ENCODE measurements at regions not wholly inside any gene's neighbourhood (a gene's known extent, or its start where the extent isn't known, plus 50 kb on each side); places are given as distances from the start of the nearest gene placed in this dataset.

DNA sequence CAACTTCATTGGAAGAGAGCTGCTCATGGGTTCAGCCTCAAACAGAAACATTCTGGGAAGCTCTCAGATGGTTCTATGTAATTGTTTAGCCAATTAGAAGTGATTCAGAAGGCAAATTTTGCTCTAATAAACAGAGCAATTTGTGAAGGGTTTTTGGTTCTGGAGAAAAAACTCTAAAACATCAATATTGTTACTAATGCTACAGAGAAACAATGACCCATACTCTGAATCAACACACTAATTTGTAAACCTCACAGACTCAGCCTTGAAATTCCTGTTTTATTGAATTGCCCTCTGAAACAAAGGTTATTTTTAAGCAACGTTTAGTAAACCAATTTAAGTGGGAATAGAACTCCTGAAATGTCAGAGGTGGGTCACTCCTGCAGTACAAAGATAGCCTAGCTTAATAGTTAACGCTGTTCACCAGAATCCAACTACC is 171.6 kb upstream of the SVIL start:
- H3K27me3 ChIP-seq (ENCODE audit: control insufficient read depth, insufficient read depth, low read length) = peaks cover 6% of the 10 kb centered on the region
- peaks cover 25% of the 10 kb centered on the region for H3K27me3 Mint-ChIP-seq
- no peak for DNase-seq
- no peaks in the 10 kb centered on the region for H3K9me3 ChIP-seq (ENCODE audit: control insufficient read depth in 2 of 2, low read length in 2 of 2)
- no peak overlapping the region for H3K4me3 ChIP-seq (ENCODE audit: low read depth, low read length)
- H3K27ac ChIP-seq (ENCODE audit: insufficient read depth, low read length, poor library complexity, severe bottlenecking) = no peak overlapping the region
- H3K4me3 Mint-ChIP-seq = no peak overlapping the region
- ATAC-seq (ENCODE audit: low read depth in 2 of 2) = no peak
- H3K9me3 Mint-ChIP-seq = peaks cover 0 to 7% (median 0%) of the 10 kb centered on the region in 7 donors
- no peaks in the 10 kb centered on the region for H3K36me3 ChIP-seq (ENCODE audit: control insufficient read depth, insufficient read depth, low read length)
- no peaks in the 10 kb centered on the region for H3K36me3 Mint-ChIP-seq
- H3K27ac Mint-ChIP-seq = no peak overlapping the region
- H3K4me1 ChIP-seq (ENCODE audit: control insufficient read depth, insufficient read depth, low read length, poor library complexity, severe bottlenecking) = no peaks in the 10 kb centered on the region
- peaks cover 0 to 4% (median 1%) of the 10 kb centered on the region in 4 donors for H3K4me1 Mint-ChIP-seq

DNA sequence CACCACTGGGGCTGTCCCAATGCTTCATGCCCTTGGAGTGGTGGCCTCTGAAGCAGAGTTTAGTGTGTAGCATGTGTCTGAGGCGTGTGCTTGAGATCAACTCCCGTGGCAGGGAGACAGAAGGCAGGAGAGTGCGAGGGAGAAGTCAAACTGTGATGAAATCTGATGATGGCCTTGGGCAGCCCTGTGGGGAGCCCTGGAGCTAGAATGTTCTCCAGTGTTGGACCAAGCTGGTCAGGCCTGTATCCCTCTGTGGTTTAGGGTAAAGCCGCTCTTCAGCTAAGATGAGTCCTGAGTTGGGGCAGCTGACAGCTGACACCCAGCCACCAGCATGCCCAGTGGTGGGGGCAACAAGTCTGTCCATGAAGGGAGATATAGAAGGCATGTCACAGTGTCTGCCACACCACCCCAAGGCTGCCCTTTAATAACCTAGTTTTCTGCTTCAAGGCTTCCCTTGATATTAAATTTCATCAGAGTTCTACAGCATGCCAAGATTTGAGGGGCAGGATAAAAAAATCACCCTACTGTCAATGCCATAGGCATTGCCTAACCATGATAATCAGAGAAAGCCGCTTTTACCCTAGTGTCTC is 170.5 kb upstream of the SVIL start:
- no peak overlapping the region for H3K4me3 ChIP-seq (ENCODE audit: low read depth, low read length)
- peaks cover 21% of the 10 kb centered on the region for H3K27me3 Mint-ChIP-seq
- DNase-seq (no peak), ATAC-seq (ENCODE audit: low read depth in 2 of 2) (no peak)
- peaks cover 0 to 7% (median 0%) of the 10 kb centered on the region in 7 donors for H3K9me3 Mint-ChIP-seq
- H3K27ac ChIP-seq (ENCODE audit: insufficient read depth, low read length, poor library complexity, severe bottlenecking) = no peak overlapping the region
- H3K4me1 ChIP-seq (ENCODE audit: control insufficient read depth, insufficient read depth, low read length, poor library complexity, severe bottlenecking) = no peaks in the 10 kb centered on the region
- no peaks in the 10 kb centered on the region for H3K36me3 Mint-ChIP-seq
- H3K36me3 ChIP-seq (ENCODE audit: control insufficient read depth, insufficient read depth, low read length) = no peaks in the 10 kb centered on the region
- H3K4me1 Mint-ChIP-seq = peaks cover 0 to 4% (median 0%) of the 10 kb centered on the region in 4 donors
- H3K27me3 ChIP-seq (ENCODE audit: control insufficient read depth, insufficient read depth, low read length) = peaks cover 4% of the 10 kb centered on the region
- no peaks in the 10 kb centered on the region for H3K9me3 ChIP-seq (ENCODE audit: control insufficient read depth in 2 of 2, low read length in 2 of 2)
- H3K4me3 Mint-ChIP-seq = no peak overlapping the region
- H3K27ac Mint-ChIP-seq = no peak overlapping the region

- ATAC-seq (ENCODE audit: low read depth in 2 of 2) (no peak), DNase-seq (no peak)
- H3K27me3 Mint-ChIP-seq = peaks cover 20% of the 10 kb centered on the region
- H3K36me3 ChIP-seq (ENCODE audit: control insufficient read depth, insufficient read depth, low read length) = no peaks in the 10 kb centered on the region
- no peak overlapping the region for H3K4me3 Mint-ChIP-seq
- peaks cover 4% of the 10 kb centered on the region for H3K27me3 ChIP-seq (ENCODE audit: control insufficient read depth, insufficient read depth, low read length)
- H3K9me3 Mint-ChIP-seq = peaks cover 0 to 7% (median 0%) of the 10 kb centered on the region in 7 donors
- peaks cover 0 to 4% (median 0%) of the 10 kb centered on the region in 4 donors for H3K4me1 Mint-ChIP-seq
- no peak overlapping the region for H3K27ac ChIP-seq (ENCODE audit: insufficient read depth, low read length, poor library complexity, severe bottlenecking)
- H3K36me3 Mint-ChIP-seq = no peaks in the 10 kb centered on the region
- H3K27ac Mint-ChIP-seq = no peak overlapping the region
- no peaks in the 10 kb centered on the region for H3K9me3 ChIP-seq (ENCODE audit: control insufficient read depth in 2 of 2, low read length in 2 of 2)
- no peak overlapping the region for H3K4me3 ChIP-seq (ENCODE audit: low read depth, low read length)
- no peaks in the 10 kb centered on the region for H3K4me1 ChIP-seq (ENCODE audit: control insufficient read depth, insufficient read depth, low read length, poor library complexity, severe bottlenecking)
Measured at GRCh38 chr10:29804025-29804852, 169.5 kb upstream of the SVIL start.

DNA sequence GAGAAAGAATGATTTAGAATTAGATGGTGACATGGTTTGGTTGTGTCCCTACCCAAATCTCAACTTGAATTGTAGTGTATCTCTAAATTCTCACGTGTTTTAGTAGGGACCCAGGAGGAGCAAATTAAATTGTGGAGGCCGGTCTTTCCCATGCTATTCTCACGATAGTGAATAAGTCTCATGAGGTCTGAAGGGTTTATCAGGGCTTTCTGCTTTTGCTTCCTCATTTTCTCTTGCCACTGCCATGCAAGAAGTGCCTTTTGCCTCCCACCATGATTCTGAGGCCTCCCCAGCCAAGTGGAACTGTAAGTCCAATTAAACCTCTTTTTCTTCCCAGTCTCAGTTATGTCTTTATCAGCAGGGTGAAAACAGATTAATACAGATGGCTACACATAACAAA is 167.4 kb upstream of the SVIL start:
- DNase-seq = no peak
- no peak overlapping the region for H3K4me3 ChIP-seq (ENCODE audit: low read depth, low read length)
- ATAC-seq (ENCODE audit: low read depth in 2 of 2) = no peak
- no peaks in the 10 kb centered on the region for H3K36me3 Mint-ChIP-seq
- peaks cover 0 to 9% (median 0%) of the 10 kb centered on the region in 7 donors for H3K9me3 Mint-ChIP-seq
- no peaks in the 10 kb centered on the region for H3K36me3 ChIP-seq (ENCODE audit: control insufficient read depth, insufficient read depth, low read length)
- no peak overlapping the region for H3K27ac Mint-ChIP-seq
- no peaks in the 10 kb centered on the region for H3K4me1 ChIP-seq (ENCODE audit: control insufficient read depth, insufficient read depth, low read length, poor library complexity, severe bottlenecking)
- no peak overlapping the region for H3K4me3 Mint-ChIP-seq
- peaks cover 0 to 4% (median 0%) of the 10 kb centered on the region in 4 donors for H3K4me1 Mint-ChIP-seq
- no peak overlapping the region for H3K27ac ChIP-seq (ENCODE audit: insufficient read depth, low read length, poor library complexity, severe bottlenecking)
- peaks cover 12% of the 10 kb centered on the region for H3K27me3 Mint-ChIP-seq
- H3K27me3 ChIP-seq (ENCODE audit: control insufficient read depth, insufficient read depth, low read length) = peaks cover 4% of the 10 kb centered on the region
- no peaks in the 10 kb centered on the region for H3K9me3 ChIP-seq (ENCODE audit: control insufficient read depth in 2 of 2, low read length in 2 of 2)

GRCh38 chr10:29798921-29799690 is 164.3 kb upstream of the SVIL start:
- Histone ChIP-seq H3K36me3 (ENCODE audit: control insufficient read depth, insufficient read depth, low read length) (no peaks in the 10 kb centered on the region), H3K27me3 (ENCODE audit: control insufficient read depth, insufficient read depth, low read length) (peaks cover 4% of the 10 kb centered on the region), H3K27ac (ENCODE audit: insufficient read depth, low read length, poor library complexity, severe bottlenecking) (no peak overlapping the region), H3K4me3 (ENCODE audit: low read depth, low read length) (no peak overlapping the region), H3K4me1 (ENCODE audit: control insufficient read depth, insufficient read depth, low read length, poor library complexity, severe bottlenecking) (no peaks in the 10 kb centered on the region), H3K9me3 (ENCODE audit: control insufficient read depth in 2 of 2, low read length in 2 of 2) (no peaks in the 10 kb centered on the region)
- Mint-ChIP-seq H3K4me1 (no peaks in the 10 kb centered on the region), H3K4me3 (no peak overlapping the region), H3K9me3 (peaks cover 0 to 9% (median 0%) of the 10 kb centered on the region in 7 donors), H3K27me3 (peaks cover 13% of the 10 kb centered on the region), H3K27ac (no peak overlapping the region), H3K36me3 (no peaks in the 10 kb centered on the region)
- ATAC-seq (ENCODE audit: low read depth in 2 of 2) (no peak), DNase-seq (no peak)

GRCh38 chr10:29797616-29798015 is 162.8 kb upstream of the SVIL start:
- H3K4me3 ChIP-seq (ENCODE audit: low read depth, low read length) = no peak overlapping the region
- no peak for DNase-seq
- no peak for ATAC-seq (ENCODE audit: low read depth in 2 of 2)
- H3K36me3 Mint-ChIP-seq = no peaks in the 10 kb centered on the region
- no peaks in the 10 kb centered on the region for H3K27me3 ChIP-seq (ENCODE audit: control insufficient read depth, insufficient read depth, low read length)
- H3K9me3 Mint-ChIP-seq = peaks cover 0 to 7% (median 0%) of the 10 kb centered on the region in 7 donors
- no peaks in the 10 kb centered on the region for H3K4me1 Mint-ChIP-seq
- no peak overlapping the region for H3K4me3 Mint-ChIP-seq
- no peak overlapping the region for H3K27ac Mint-ChIP-seq
- H3K27me3 Mint-ChIP-seq = peaks cover 20% of the 10 kb centered on the region
- H3K4me1 ChIP-seq (ENCODE audit: control insufficient read depth, insufficient read depth, low read length, poor library complexity, severe bottlenecking) = no peaks in the 10 kb centered on the region
- no peak overlapping the region for H3K27ac ChIP-seq (ENCODE audit: insufficient read depth, low read length, poor library complexity, severe bottlenecking)
- no peaks in the 10 kb centered on the region for H3K36me3 ChIP-seq (ENCODE audit: control insufficient read depth, insufficient read depth, low read length)
- H3K9me3 ChIP-seq (ENCODE audit: control insufficient read depth in 2 of 2, low read length in 2 of 2) = no peaks in the 10 kb centered on the region

GRCh38 chr10:29795850-29796249 is 161.1 kb upstream of the SVIL start:
- Mint-ChIP-seq H3K4me1 (peaks cover 0 to 4% (median 0%) of the 10 kb centered on the region in 4 donors), H3K9me3 (peaks cover 0 to 2% (median 0%) of the 10 kb centered on the region in 7 donors), H3K36me3 (no peaks in the 10 kb centered on the region), H3K4me3 (no peak overlapping the region), H3K27me3 (peaks cover 20% of the 10 kb centered on the region), H3K27ac (no peak overlapping the region)
- no peaks in the 10 kb centered on the region for H3K36me3 ChIP-seq (ENCODE audit: control insufficient read depth, insufficient read depth, low read length)
- H3K27ac ChIP-seq (ENCODE audit: insufficient read depth, low read length, poor library complexity, severe bottlenecking) = no peak overlapping the region
- no peaks in the 10 kb centered on the region for H3K4me1 ChIP-seq (ENCODE audit: control insufficient read depth, insufficient read depth, low read length, poor library complexity, severe bottlenecking)
- DNase-seq (no peak), ATAC-seq (ENCODE audit: low read depth in 2 of 2) (no peak)
- H3K9me3 ChIP-seq (ENCODE audit: control insufficient read depth in 2 of 2, low read length in 2 of 2) = no peaks in the 10 kb centered on the region
- no peaks in the 10 kb centered on the region for H3K27me3 ChIP-seq (ENCODE audit: control insufficient read depth, insufficient read depth, low read length)
- H3K4me3 ChIP-seq (ENCODE audit: low read depth, low read length) = no peak overlapping the region
